ENCODE measurements at regions not wholly inside any gene's neighbourhood (a gene's known extent, or its start where the extent isn't known, plus 50 kb on each side); places are given as distances from the start of the nearest gene placed in this dataset.

GRCh38 chr5:120765189-120765588, 301.1 kb downstream of the PRR16 start:
- Histone ChIP-seq H3K4me1 (no peaks in the 10 kb centered on the region), H3K9me3 (no peaks in the 10 kb centered on the region), H3K36me3 (no peaks in the 10 kb centered on the region), H3K27me3 (no peaks in the 10 kb centered on the region), H3K4me3 (no peak overlapping the region), H3K27ac (no peak overlapping the region)
- no peak for TF ChIP-seq POLR2A (IDR thresholded peaks at IDR 0.05)
- TF ChIP-seq CTCF (IDR thresholded peaks at IDR 0.05): no peak
- no peak for DNase-seq

GRCh38 chr5:120767178-120767820, 303.2 kb downstream of the PRR16 start:
- Histone ChIP-seq H3K4me1 (no peaks in the 10 kb centered on the region), H3K27ac (no peak overlapping the region), H3K9me3 (no peaks in the 10 kb centered on the region), H3K4me3 (no peak overlapping the region), H3K36me3 (no peaks in the 10 kb centered on the region), H3K27me3 (no peaks in the 10 kb centered on the region)
- TF ChIP-seq POLR2A (IDR thresholded peaks at IDR 0.05): no peak
- no peak for DNase-seq

GRCh38 chr5:120769312-120769872, 305.3 kb downstream of the PRR16 start:
- Histone ChIP-seq H3K27ac (no peak overlapping the region), H3K9me3 (no peaks in the 10 kb centered on the region), H3K27me3 (no peaks in the 10 kb centered on the region), H3K36me3 (no peaks in the 10 kb centered on the region), H3K4me3 (no peak overlapping the region), H3K4me1 (no peaks in the 10 kb centered on the region)
- no peak for TF ChIP-seq CTCF (IDR thresholded peaks at IDR 0.05)
- DNase-seq: no peak

- H3K27ac ChIP-seq: no peak overlapping the region
- no peaks in the 10 kb centered on the region for H3K9me3 ChIP-seq
- H3K27me3 ChIP-seq: no peaks in the 10 kb centered on the region
- H3K4me3 ChIP-seq: no peak overlapping the region
- H3K36me3 ChIP-seq: no peaks in the 10 kb centered on the region
- no peak for DNase-seq
- no peaks in the 10 kb centered on the region for H3K4me1 ChIP-seq
- no peak for TF ChIP-seq CTCF (IDR thresholded peaks at IDR 0.05)
- TF ChIP-seq POLR2A (IDR thresholded peaks at IDR 0.05): no peak
Measured at GRCh38 chr5:120771202-120771601, 307.1 kb downstream of the PRR16 start.

- Histone ChIP-seq H3K9me3 (no peaks in the 10 kb centered on the region), H3K36me3 (no peaks in the 10 kb centered on the region), H3K27me3 (no peaks in the 10 kb centered on the region), H3K4me1 (no peaks in the 10 kb centered on the region), H3K27ac (no peak overlapping the region), H3K4me3 (no peak overlapping the region)
- DNase-seq: no peak
- TF ChIP-seq POLR2A (IDR thresholded peaks at IDR 0.05): no peak
- no peak for TF ChIP-seq CTCF (IDR thresholded peaks at IDR 0.05)
Measured at GRCh38 chr5:120778491-120779484, 314.7 kb downstream of the PRR16 start.

GRCh38 chr5:120779674-120780073, 315.6 kb downstream of the PRR16 start:
- DNase-seq: no peak
- H3K27ac ChIP-seq: no peak overlapping the region
- H3K4me1 ChIP-seq: no peaks in the 10 kb centered on the region
- no peak for TF ChIP-seq CTCF (IDR thresholded peaks at IDR 0.05)
- TF ChIP-seq POLR2A (IDR thresholded peaks at IDR 0.05): no peak
- no peaks in the 10 kb centered on the region for H3K9me3 ChIP-seq
- H3K4me3 ChIP-seq: no peak overlapping the region
- no peaks in the 10 kb centered on the region for H3K27me3 ChIP-seq
- H3K36me3 ChIP-seq: no peaks in the 10 kb centered on the region

Data from Peyer's patch (tissue), 4 donors.